GM13977 (cell line): ENCODE measurements at regions not wholly inside any gene's neighbourhood (a gene's known extent, or its start where the extent isn't known, plus 50 kb on each side); places are given as distances from the start of the nearest gene placed in this dataset.

Experiments used
- DNase-seq: peaks from one replicate; pipeline ENCODE4 v3.0.0; 2012; ENCODE audit warnings: low spot score
- CTCF ChIP-seq: IDR thresholded peaks from 2 replicates; pipeline ENCODE4 v1.5.1; 2012; ENCODE audit warnings: mild to moderate bottlenecking, control low read depth; ENCODE audit not compliant: insufficient read depth; ENCODE audit errors: extremely low read depth, missing control alignments
- in situ Hi-C: fragments of 300-500 bp; cut with MboI; formaldehyde crosslinking; loops from one replicate; pipeline ENCODE4 v1.12.0; 2022; ENCODE audit warnings: low sequenced_read_pairs, low pct_unique_long_range_greater_than_20kb, mixed read lengths, inconsistent platforms; ENCODE audit not compliant: unreplicated experiment

DNA sequence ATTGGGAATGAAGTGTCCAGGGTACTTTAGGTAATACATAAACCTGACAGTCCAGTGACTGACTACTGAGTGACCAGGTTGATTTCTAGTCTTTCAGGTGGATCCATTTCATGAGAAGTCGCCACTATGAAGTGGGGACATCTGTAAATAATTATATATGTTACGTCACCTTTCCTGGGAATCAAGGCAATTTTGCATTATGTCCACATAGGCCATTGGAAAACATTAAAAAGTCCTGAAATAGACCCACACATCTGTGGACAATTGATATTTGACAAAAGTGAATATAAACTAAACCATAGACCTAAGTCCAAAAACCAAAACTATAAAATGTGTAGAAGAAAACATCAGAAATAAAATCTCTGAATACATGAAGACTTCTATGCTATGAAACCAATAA is 231.5 kb downstream of the C6orf118 start:
- no peak for DNase-seq
- in situ Hi-C loops = no loop called here

DNA sequence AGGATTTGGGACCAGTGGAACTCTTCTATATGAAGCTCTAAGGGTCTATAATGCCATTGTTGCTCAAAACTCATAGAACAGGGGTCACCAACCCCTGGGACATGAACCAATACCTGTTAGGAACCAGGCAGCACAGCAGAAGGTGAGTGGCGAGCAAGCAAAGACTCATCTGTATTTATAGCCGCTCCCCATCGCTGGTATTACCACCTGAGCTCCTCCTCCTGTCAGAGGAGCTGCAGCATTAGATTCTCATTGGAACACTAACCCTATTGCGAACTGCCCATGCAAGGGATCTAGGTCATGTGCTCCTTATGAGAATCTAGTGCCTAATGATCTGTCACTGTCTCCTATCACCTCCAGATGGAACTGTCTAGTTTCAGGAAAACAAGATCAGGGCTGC is 237.5 kb downstream of the C6orf118 start:
- in situ Hi-C loops = no loop called here
- TF ChIP-seq CTCF = no peak
- DNase-seq = no peak

More for the DNA sequence above, 231.5 kb downstream of the C6orf118 start:
- no peak for TF ChIP-seq CTCF

DNA sequence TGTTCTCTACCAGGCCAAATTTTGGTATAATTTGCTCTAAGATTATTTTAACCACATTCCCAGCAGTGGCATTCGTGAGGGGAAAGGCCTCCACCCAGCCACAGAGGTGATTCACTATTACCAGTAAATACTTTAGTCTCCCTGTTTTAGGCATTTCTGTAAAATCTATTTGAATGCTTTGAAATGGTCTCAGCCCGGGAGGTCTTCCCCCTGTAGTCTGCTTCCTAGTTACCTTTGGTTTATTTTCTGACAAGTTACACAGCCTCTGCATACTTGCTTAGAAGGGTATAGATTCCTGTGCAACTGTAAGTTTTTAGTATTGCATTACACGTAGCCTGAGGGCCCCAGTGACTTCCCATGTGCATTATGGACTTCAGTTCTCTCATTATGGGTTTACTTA is 248.7 kb downstream of the C6orf118 start:
- in situ Hi-C loops = no loop called here
- TF ChIP-seq CTCF = no peak
- DNase-seq = no peak

DNA sequence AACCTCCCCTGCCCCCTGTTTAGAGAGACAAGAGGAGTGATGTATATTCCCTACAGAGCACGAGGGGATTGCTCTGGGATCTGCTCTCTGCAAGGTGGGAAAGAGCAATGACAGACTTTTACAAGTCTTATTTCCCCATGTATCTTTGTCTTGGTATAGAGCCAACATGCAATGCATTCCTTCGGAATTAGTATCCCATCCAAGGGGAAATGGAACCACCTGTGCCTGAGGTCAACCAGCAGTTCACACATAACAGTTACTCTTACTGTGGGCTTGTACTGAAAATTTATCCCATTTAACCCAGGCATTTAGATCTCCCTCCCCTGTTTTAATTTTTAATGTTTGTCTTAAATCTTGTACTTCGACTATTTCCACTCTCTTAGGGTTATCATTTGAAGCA is 250.4 kb downstream of the C6orf118 start:
- in situ Hi-C loops = no loop called here
- DNase-seq = no peak

DNA sequence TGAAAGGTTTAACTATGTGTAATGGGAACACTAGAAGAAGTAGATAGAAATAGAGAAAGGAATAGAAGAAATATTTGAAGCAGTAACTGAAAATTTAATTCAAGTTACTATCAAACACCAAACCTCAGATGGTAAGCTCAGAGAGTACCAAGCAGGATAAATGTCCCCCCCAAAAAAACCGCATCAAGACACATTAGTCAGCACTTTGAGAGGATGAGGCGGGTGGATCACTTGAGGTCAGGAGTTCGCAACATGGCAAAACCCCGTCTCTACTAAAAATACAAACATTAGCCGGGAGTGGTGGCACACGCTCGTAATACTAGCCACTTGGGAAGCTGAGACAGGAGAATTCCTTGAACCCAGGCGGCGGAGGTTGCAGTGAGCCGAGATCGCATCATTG is 253.1 kb downstream of the C6orf118 start:
- no peak for TF ChIP-seq CTCF
- DNase-seq = no peak
- in situ Hi-C loops = no loop called here

More for the DNA sequence above, 250.4 kb downstream of the C6orf118 start:
- no peak for TF ChIP-seq CTCF

DNA sequence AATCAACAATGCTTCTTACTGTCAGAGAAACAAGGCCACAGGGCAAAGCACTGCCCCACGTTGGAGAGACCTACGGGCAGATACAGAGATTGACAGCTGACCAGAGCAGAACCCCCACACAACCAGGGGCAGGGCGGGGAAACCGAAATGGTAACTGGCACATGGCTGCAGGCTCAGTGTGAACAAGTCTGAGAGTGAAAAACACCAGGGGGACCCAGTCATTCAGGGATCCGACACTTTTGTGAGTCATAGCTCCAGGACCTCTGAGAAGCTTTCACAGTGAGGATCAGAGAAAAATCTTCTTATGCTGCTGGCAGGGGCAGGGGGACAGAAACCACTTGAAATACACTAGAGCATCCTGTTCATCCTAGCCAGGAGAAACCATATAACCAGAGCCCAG is 254.2 kb downstream of the C6orf118 start:
- no peak for TF ChIP-seq CTCF
- in situ Hi-C loops = no loop called here
- DNase-seq = no peak
